HL-60 (cell line): ENCODE measurements at regions not wholly inside any gene's neighbourhood (a gene's known extent, or its start where the extent isn't known, plus 50 kb on each side); places are given as distances from the start of the nearest gene placed in this dataset.

Experiments
- DNase-seq, 2 experiments: peaks; one replicate each; pipeline ENCODE4 v3.0.0-alpha.2; 2010 to 2020; ENCODE audit warnings: low read depth in 1 of 2, low spot score in 1 of 2
- H3K27ac ChIP-seq: fragments of 250-450 bp; sonication (Bioruptor Pico); replicated peaks from 2 replicates; pipeline ENCODE4 v1.5.1; 2020; ENCODE audit warnings: mild to moderate bottlenecking, moderate library complexity
- H3K27me3 ChIP-seq: fragments of 250-450 bp; sonication (Bioruptor Pico); 2 replicates; pipeline ENCODE4 v1.5.1; 2021; ENCODE audit warnings: mild to moderate bottlenecking, moderate library complexity; ENCODE audit not compliant: insufficient read depth, poor library complexity, severe bottlenecking
- H3K4me3 ChIP-seq: replicated peaks from 2 replicates; pipeline ENCODE4 v1.5.1; 2011; ENCODE audit warnings: mild to moderate bottlenecking, control low read depth, low read length; ENCODE audit not compliant: insufficient read depth
- GABPA ChIP-seq: IDR thresholded peaks from 2 replicates; pipeline ENCODE4 v1.6.1; 2012; ENCODE audit warnings: low read depth
- POLR2AphosphoS5 ChIP-seq: IDR thresholded peaks from 2 replicates; pipeline ENCODE4 v1.6.1; 2012; ENCODE audit warnings: low read depth
- REST ChIP-seq: IDR thresholded peaks from 2 replicates; pipeline ENCODE4 v1.6.1; 2012; ENCODE audit warnings: low read depth; ENCODE audit not compliant: insufficient replicate concordance
- SPI1 ChIP-seq: IDR thresholded peaks from 2 replicates; pipeline ENCODE4 v1.6.1; 2012; ENCODE audit warnings: low read depth, mild to moderate bottlenecking, borderline replicate concordance
- TF ChIP-seq, protein P1 (sequence below): IDR thresholded peaks from one replicate; pipeline ENCODE4 v1.5.1; 2011; ENCODE audit warnings: low read length, control low read depth, inconsistent platforms; ENCODE audit not compliant: insufficient read depth

GRCh38 chrX:13112499-13112898, 68.1 kb upstream of the FAM9C start:
- no peak overlapping the region for H3K27ac ChIP-seq
- TF ChIP-seq POLR2AphosphoS5 (no peak), REST (no peak), SPI1 (no peak), GABPA (no peak)
- TF ChIP-seq, protein P1, sequence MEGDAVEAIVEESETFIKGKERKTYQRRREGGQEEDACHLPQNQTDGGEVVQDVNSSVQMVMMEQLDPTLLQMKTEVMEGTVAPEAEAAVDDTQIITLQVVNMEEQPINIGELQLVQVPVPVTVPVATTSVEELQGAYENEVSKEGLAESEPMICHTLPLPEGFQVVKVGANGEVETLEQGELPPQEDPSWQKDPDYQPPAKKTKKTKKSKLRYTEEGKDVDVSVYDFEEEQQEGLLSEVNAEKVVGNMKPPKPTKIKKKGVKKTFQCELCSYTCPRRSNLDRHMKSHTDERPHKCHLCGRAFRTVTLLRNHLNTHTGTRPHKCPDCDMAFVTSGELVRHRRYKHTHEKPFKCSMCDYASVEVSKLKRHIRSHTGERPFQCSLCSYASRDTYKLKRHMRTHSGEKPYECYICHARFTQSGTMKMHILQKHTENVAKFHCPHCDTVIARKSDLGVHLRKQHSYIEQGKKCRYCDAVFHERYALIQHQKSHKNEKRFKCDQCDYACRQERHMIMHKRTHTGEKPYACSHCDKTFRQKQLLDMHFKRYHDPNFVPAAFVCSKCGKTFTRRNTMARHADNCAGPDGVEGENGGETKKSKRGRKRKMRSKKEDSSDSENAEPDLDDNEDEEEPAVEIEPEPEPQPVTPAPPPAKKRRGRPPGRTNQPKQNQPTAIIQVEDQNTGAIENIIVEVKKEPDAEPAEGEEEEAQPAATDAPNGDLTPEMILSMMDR, result no peak
- DNase-seq, result no peak
- H3K27me3 ChIP-seq, result no peaks in the 10 kb centered on the region
- H3K4me3 ChIP-seq, result no peak overlapping the region

DNA sequence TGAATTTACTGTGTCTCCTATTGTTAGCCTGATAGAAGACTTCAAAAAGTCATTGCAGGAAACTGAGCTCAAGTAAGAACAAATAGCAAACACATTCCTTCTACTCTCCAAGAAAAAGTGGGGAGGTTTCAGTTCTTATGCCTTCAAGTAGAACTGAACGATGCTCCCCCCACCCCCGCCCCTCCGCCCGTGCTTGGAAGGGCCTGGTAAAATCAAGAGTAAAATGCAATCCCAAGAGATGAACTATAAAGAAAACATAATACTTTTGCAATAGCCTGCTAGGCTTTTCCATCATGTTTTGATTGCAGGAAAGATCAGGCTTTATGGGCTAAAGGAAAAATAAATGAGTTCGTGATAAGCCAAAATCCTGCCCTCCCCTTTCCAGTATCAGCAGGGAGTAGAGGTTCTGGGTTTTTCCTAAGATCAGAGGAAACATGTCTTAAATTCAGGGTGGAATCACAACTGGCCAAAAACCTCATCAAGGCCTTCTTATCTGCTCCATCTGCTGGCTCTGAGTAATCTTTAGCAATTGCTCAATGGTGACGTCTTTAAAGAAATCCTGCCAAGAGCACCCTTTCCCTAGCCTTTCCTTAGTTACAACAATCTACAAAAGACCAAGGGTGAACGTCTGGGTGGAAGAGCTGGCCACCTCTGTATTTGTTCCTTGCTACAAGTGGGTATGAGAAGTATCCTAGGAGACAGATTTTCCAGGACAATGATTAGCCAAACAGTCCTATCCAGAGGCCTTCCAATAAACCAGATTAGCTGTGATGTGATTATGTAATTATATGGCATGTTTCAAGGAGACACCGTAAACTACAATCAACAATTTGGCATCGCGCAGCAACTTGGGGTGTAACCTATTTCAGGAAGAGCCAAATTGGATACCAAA, 66.3 kb upstream of the FAM9C start:
- no peak for DNase-seq
- Histone ChIP-seq H3K27ac (no peak overlapping the region), H3K4me3 (no peak overlapping the region), H3K27me3 (no peaks in the 10 kb centered on the region)
- TF ChIP-seq REST, result no peak
- TF ChIP-seq SPI1, result no peak
- TF ChIP-seq GABPA, result no peak
- no peak for TF ChIP-seq POLR2AphosphoS5
- TF ChIP-seq, protein P1, result no peak

GRCh38 chrX:13109817-13110216, 65.4 kb upstream of the FAM9C start:
- TF ChIP-seq SPI1 (no peak), GABPA (no peak), POLR2AphosphoS5 (no peak), REST (no peak)
- TF ChIP-seq, protein P1, result no peak
- H3K27ac ChIP-seq, result no peak overlapping the region
- no peaks in the 10 kb centered on the region for H3K27me3 ChIP-seq
- no peak overlapping the region for H3K4me3 ChIP-seq
- DNase-seq, result no peak
